ENCODE measurements at regions not wholly inside any gene's neighbourhood (a gene's known extent, or its start where the extent isn't known, plus 50 kb on each side); places are given as distances from the start of the nearest gene placed in this dataset.

DNA sequence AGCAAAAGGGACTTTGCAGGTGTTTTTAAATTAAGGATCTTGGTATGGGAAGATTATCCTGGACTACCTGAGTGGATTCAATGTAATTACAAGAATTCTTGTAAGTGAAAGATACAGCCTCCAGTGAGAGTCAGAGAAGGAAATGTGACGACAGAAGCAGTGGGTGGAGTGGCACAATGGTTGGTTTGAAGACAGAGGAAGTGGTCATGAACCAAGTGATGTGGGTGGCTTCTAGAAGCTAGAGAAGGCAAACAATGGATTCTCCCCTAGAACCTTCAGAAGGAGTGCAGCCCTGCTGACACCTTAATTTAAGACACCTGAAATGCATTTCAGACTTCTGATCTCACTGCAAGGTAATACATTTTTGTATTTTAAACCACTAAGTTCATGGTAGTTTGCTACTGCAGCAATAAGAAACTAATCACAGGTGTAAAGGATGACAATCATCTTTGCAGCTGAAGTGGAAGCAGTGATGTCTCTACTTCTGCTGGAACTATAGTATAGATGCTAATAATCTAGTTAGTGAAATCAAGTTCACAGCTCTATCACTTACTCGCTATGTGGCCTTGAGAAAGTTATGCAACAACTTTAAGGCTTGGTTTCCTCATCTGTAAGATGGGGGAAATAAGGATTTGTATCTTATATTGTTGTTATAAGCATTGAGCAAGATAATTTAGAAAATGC is 403.4 kb upstream of the SUCLG2 start:
- no peaks in the 10 kb centered on the region for H3K36me3 ChIP-seq
- no peaks in the 10 kb centered on the region for H3K4me1 ChIP-seq
- no peak for TF ChIP-seq EP300 (IDR thresholded peaks at IDR 0.05)
- TF ChIP-seq, protein P1, sequence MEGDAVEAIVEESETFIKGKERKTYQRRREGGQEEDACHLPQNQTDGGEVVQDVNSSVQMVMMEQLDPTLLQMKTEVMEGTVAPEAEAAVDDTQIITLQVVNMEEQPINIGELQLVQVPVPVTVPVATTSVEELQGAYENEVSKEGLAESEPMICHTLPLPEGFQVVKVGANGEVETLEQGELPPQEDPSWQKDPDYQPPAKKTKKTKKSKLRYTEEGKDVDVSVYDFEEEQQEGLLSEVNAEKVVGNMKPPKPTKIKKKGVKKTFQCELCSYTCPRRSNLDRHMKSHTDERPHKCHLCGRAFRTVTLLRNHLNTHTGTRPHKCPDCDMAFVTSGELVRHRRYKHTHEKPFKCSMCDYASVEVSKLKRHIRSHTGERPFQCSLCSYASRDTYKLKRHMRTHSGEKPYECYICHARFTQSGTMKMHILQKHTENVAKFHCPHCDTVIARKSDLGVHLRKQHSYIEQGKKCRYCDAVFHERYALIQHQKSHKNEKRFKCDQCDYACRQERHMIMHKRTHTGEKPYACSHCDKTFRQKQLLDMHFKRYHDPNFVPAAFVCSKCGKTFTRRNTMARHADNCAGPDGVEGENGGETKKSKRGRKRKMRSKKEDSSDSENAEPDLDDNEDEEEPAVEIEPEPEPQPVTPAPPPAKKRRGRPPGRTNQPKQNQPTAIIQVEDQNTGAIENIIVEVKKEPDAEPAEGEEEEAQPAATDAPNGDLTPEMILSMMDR (IDR thresholded peaks at IDR 0.05) = no peak
- 43 to 65% methylated on average over 2 of the region's 2 CpGs for WGBS, 2 donors
- H3K4me3 ChIP-seq = no peak overlapping the region
- no peak for DNase-seq (ENCODE audit: low spot score in 2 of 2)
- no peaks in the 10 kb centered on the region for H3K27me3 ChIP-seq
- no peaks in the 10 kb centered on the region for H3K9me3 ChIP-seq
- no peak overlapping the region for H3K27ac ChIP-seq

DNA sequence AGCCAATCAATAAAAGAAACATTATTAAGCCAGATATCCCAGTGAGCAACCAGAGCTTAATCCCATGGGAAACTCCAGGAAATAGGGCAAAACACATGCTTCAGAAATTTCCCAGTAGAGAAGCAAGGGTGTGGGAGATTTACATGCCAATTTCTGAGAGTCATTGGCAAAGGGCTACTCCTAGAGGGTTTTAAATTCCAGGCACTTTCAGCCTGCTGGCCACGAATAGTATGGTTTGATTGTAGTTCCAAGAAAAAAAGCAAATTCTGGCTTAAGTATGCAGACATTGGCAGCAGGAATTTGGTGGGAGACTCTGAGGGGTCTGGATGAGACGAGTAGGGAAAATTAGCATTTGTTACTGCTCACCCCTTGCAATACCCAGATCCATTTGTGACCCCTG is 402.1 kb upstream of the SUCLG2 start:
- no peak for DNase-seq (ENCODE audit: low spot score in 2 of 2)
- Histone ChIP-seq H3K4me3 (no peak overlapping the region), H3K9me3 (no peaks in the 10 kb centered on the region), H3K27ac (no peak overlapping the region), H3K4me1 (no peaks in the 10 kb centered on the region), H3K36me3 (no peaks in the 10 kb centered on the region), H3K27me3 (no peaks in the 10 kb centered on the region)
- TF ChIP-seq POLR2A (IDR thresholded peaks at IDR 0.05) (no peak), EP300 (IDR thresholded peaks at IDR 0.05) (no peak)
- TF ChIP-seq, protein P1 (IDR thresholded peaks at IDR 0.05) = no peak
- 29% methylated on average over 2 of the region's 2 CpGs for WGBS, 2 donors

DNA sequence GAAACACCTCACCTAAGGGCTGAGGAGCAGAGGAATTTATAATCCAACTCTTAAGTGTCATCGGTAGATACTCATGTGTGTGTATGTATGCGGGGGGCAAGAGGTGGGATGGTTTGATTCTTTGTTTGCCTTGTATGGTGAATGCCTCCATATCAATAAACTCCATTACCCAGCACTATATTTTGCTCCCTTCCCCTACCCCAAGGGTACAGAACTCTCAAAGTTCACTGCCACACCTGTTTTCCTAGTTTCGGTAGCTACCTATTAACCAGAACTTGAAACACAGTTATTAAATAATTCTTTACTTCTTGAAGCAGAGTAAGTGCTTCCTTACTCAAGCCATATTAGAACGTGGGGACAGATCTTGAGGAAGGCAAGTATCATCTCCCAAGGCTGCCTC is 400.8 kb upstream of the SUCLG2 start:
- Histone ChIP-seq H3K4me3 (no peak overlapping the region), H3K27ac (no peak overlapping the region), H3K27me3 (no peaks in the 10 kb centered on the region), H3K9me3 (no peaks in the 10 kb centered on the region), H3K4me1 (no peaks in the 10 kb centered on the region), H3K36me3 (no peaks in the 10 kb centered on the region)
- WGBS, 2 donors = 78 to 92% methylated on average over 4 of the region's 4 CpGs
- TF ChIP-seq, protein P1 (IDR thresholded peaks at IDR 0.05) = no peak
- TF ChIP-seq POLR2A (IDR thresholded peaks at IDR 0.05) (no peak), EP300 (IDR thresholded peaks at IDR 0.05) (no peak)
- no peak for DNase-seq (ENCODE audit: low spot score in 2 of 2)

DNA sequence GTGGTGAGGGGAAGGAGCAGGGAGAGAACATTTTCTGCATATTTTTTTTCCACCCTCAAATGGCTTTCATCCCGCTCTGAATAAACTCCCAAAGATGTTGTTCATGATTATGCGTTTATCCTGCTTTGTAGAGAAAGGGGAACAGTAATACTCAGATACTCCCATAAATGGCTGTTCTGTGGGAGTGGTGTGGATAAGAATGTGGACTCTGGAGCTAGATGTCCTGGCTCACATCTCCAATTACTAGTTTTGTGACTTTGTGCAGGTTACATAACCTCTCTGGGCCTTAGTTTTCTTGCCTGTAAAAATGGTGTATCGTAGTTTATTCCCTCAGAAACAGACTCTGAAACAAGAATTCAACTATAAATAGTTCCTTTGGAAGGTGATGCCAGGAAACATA is 395.4 kb upstream of the SUCLG2 start:
- TF ChIP-seq, protein P1 (IDR thresholded peaks at IDR 0.05) = no peak
- TF ChIP-seq POLR2A (IDR thresholded peaks at IDR 0.05) (no peak), EP300 (IDR thresholded peaks at IDR 0.05) (no peak)
- WGBS, 2 donors = 47 to 61% methylated on average over 3 of the region's 3 CpGs
- DNase-seq (ENCODE audit: low spot score in 2 of 2) = no peak
- Histone ChIP-seq H3K27me3 (no peaks in the 10 kb centered on the region), H3K9me3 (no peaks in the 10 kb centered on the region), H3K27ac (no peak overlapping the region), H3K4me3 (no peak overlapping the region), H3K4me1 (no peaks in the 10 kb centered on the region), H3K36me3 (no peaks in the 10 kb centered on the region)

DNA sequence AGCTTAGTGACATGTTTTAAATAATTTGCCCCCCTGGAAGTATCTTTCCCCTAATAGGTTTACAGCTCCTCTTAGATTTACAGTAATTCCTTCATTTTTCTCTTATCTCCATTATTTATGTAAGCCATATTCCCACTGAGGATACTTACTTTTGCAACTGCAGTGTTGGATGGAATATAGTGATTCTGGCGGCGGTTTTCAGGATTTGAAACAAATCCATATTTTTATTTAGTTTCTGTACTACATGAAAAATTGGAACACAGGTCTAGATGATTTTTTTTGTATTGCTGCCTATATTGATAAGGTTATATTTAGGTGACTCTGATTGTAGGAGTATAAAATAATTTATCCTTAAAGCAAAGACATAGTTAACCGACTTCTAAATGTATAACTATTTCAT is 391.6 kb upstream of the SUCLG2 start:
- TF ChIP-seq, protein P1 (IDR thresholded peaks at IDR 0.05) = no peak
- TF ChIP-seq EP300 (IDR thresholded peaks at IDR 0.05) = no peak
- no peak for TF ChIP-seq POLR2A (IDR thresholded peaks at IDR 0.05)
- Histone ChIP-seq H3K9me3 (no peaks in the 10 kb centered on the region), H3K4me3 (no peak overlapping the region), H3K4me1 (no peaks in the 10 kb centered on the region), H3K27ac (no peak overlapping the region), H3K27me3 (no peaks in the 10 kb centered on the region), H3K36me3 (no peaks in the 10 kb centered on the region)
- no peak for DNase-seq (ENCODE audit: low spot score in 2 of 2)
- 67 to 79% methylated on average over 3 of the region's 3 CpGs for WGBS, 2 donors

Measured in tibial nerve (tissue), 4 donors.